Bone marrow (tissue), 2 donors: ENCODE measurements at regions not wholly inside any gene's neighbourhood (a gene's known extent, or its start where the extent isn't known, plus 50 kb on each side); places are given as distances from the start of the nearest gene placed in this dataset.

Experiments
- DNase-seq, 2 donors: peaks; one replicate each; lab custom pipeline; 2025; lab: John Stamatoyannopoulos, UW

DNA sequence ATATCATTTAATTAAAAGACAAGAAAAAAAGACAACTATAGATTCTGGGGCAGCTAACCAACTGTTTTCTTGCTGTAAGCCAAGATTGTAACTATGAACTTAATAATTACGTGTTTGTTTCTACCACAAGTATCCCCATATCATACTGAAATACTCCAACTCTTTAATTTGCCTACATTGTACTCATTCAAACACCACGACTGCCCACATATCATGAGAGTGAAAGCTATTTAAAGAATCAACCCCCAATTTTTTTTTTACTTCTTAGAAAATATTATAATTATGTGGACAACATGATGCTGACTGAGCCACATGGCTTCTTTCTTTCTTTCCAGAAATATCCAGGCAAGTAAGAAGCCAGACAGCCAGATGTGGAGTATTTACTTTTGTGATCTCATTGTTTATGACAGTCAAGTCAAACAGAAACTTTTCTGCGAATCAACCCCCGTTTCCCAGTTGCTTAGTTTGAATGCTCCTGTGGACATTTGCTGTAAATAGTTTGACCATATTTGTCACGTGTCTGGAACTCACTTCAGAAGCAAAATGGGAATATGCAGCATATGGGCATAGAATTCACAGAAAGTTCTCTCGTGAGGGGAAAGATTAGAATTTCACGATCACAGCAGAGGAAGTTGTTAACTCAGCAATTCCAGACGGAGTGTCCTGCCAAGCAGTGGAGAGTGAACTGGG, 126.8 kb upstream of the PSMD7 start:
- no peak for DNase-seq

DNA sequence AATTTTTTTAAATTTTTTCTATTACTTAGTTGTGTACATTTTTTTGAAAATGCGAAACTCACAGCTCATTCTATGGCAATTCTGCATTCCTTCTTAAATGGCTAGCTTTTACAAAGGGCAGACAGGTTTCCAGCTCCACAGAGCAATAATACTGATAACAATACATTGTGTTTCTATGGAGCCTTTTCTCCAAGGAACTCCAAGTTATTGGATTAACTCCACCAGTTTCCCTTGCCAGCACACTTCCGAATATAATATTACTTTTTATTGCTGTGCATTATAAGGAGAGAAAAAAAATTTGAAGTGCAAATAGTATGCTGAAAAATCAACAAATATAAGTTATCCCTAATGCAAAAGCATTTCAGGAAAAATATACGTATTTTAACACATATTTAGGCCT, 127.5 kb upstream of the PSMD7 start:
- DNase-seq: no peak

DNA sequence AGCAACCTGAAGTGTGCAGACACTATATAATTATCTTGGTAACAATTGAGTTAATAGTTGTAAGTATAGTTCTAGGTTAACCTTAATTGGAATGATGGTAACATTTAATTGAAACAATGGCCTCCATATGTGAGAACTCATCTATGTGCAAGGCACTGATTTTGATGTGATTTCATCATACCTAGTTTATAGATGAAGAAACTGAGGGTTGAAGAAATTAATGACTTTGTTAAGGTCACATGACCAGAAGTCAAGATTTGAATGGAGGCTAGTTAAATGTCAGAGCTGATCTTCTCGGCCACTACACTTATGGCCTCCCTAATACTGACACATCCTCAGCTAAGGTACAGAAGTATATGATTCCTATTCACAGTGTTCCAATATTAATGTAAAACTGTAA, 128.2 kb upstream of the PSMD7 start:
- DNase-seq: no peak

DNA sequence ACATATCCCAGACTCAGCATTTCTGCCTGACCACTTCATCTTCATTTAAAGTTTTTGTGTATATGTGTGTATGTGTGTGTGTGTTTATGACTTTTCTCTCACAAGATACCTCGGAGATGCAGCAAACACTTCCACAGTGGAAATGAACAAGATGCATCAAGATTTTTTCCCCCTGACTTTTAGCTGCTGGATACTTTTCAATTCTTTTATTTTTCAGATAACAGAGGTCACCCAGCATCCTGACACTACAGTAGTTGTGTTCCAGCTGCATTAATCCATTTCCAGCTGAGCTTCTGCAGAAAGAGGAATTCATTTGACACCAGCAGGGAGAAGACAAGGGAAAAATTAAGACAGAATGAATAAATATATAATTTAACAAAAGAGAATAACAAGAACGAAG, 130.2 kb upstream of the PSMD7 start:
- no peak for DNase-seq

DNA sequence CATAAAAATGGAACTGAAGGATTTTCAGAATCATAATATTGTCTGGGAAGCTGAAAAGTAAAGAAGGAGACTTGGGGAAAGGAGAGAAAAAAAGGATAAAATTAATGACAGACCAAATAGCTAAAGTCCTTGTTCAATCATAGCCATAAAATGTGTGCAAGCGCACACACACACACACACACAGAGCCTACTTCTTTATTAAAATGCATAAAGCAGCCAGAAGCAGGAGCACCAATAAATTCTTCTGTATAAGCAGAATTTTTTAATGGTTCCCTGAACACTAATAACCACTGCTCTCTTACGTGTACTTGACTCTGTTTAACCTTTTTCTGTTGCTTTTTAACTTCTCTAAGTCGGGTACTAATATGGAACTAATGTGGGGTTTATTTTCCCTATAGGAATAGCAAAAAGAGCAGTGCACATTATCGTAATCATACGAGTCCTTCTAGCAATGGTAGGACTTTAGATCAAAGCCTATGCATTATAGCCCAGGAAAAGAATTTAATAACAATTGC, 131.0 kb upstream of the PSMD7 start:
- DNase-seq: no peak

DNA sequence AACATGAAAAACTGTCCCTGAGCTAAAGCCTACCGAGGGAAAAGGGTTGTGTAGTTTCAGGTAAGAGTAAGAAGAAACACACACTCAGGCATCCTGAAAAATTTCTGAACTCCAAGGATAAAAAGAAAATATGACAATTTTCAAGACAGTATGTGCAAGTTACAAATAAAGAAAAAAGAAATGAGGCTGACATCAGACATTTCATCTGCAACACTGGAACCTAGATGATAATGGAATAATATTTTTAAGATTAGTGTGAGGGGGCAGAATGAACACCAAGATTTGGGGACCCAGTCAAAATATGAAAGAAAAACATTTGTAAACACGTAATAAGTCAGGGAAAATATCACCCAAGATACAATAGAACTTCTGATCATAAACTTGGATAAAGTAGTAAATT, 135.9 kb upstream of the PSMD7 start:
- no peak for DNase-seq

DNA sequence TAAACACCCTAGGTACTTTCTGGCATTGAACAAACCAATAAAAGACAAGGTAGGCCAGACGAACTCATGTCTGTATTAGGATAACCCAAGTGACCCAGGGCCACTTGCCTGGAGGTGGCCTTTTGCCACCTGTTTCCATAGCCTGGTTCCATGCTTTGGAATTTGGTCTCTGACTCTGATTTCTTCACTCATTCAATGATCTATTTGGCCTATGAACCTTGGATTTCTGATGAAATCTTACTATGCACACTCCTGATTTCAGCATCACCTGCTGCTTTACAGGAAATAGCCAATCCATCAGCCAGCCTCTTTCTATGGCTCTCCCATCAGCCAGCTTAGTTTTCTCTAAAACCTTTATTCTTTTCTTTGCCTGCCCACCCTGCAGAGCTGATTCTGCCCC, 142.8 kb upstream of the PSMD7 start:
- DNase-seq: no peak

DNA sequence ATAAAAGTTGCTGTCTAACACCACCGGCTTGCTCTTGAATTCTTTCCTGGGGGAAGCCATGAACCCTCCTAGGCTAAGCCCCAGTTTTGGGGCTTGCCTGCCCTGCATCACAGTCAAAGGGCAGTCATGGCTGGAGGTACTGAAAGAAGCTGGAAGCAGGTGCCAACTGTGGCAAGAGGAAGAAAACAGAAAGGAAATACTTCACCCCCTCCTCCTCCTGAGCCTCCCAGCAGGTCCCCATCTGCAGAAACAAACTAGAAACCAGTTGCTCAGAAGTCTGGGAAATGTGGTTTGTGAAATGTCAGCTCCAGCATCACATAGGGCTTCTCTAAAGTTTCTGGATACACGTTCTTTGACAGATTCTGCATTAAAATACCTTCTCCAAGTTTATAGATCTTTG, 150.0 kb upstream of the PSMD7 start:
- no peak for DNase-seq

DNA sequence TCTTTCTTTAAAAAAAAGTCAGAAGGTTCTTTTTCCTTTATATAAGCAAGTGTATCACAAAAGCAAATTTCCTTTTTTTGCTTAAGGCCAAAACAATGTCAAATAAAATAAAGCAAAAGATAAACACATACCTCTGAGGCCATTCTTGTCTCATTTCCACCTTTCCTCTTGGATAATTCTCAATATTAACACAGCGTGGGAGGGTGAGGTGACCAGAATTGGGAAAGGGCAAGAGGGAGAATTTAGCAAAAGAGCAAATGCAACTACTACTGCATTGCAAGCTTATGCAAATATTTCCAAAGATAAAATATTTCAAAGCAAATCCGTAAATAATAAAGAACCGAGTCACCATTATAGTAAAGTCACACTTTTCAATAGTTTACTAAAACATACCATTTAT, 153.4 kb upstream of the PSMD7 start:
- DNase-seq: no peak

DNA sequence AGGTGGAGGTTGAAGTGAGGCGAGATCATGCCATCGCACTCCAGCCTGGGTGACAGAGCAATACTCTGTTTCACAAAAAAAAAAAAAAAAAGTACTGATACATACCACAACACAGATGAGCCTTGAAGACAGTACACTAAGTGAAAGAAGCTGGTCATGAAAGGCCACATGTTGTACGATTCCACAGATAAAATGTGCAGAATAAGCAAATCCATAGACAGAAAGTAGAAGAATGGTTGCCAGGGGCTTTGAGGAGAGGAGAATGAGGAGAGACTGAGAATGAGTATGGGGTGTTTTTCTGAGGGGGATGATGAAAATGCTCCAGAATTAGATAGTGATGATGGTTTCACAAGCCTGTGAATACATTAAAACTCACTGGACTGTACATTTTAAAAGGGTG, 155.6 kb upstream of the PSMD7 start:
- DNase-seq: no peak

DNA sequence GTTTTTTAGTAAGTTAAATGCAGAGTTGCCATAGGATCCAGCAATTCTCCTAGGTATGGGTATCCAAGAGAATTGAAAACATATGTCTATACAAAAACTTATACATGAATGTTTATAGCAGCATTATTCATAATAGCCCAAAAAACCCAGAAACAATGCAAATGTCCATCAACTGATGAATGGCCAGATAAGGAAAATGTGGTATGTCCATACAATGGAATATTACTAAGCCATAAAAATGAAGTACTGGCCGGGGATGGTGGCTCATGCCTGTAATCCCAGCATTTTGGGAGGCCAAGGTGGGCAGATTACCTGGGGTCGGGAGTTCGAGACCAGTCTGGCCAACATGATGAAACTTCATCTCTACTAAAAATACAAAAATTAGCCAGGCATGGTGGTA, 156.1 kb upstream of the PSMD7 start:
- no peak for DNase-seq

DNA sequence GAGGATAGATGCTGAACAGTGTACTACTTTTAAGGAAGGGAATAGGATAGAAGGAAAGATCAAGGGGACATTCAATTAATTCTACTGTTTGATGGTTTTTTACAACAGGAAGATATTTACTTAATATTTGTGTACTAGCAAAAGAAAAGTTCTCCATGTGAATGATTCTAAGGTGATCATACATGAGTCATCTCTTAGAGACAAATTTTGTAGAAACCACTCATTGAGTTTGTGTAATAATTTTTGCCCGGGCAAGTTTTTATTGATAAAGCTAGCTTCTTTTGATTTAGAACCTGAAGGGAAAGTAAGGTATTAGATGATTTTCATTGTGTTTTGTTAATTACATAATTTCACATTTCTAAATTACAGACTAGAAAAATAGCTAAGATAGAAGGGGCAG, 172.8 kb upstream of the PSMD7 start:
- DNase-seq: no peak

DNA sequence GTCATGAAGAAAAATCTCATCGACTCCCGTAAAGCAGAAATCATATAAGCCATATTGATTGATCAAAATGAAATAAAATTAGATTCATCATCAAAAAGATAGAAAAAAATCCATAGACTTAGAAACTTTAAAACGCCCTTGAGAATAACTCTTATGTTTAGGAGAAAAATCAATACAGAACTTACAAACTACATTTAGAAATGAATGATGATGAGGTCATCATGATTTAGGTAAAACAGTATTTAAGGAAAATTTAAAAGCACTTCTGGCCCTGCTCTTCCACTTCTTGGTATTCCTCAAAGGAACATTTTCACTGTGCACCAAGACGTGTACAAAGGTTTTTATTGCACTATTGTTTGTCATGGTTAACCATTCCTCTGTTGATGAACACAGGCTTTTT, 173.4 kb upstream of the PSMD7 start:
- no peak for DNase-seq

DNA sequence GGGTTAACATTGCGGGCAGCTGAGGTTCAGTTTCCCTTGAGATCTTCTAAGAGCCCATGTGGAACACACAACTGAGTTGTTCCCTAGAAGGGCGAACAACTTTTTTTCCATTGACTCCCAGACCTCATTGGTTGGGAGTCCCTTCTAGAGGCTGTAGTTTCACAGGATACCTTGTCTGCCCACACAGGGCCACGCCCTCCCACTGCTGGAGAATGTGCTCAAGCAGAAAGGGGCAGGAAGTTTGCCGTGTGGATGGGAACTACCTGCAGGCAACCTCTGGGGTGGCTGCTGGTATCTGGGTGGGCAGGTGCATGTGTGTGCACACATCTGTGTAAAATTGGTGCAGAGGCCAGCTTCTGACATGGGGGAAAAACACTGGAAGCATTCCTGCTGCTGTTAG, 178.8 kb upstream of the PSMD7 start:
- no peak for DNase-seq

DNA sequence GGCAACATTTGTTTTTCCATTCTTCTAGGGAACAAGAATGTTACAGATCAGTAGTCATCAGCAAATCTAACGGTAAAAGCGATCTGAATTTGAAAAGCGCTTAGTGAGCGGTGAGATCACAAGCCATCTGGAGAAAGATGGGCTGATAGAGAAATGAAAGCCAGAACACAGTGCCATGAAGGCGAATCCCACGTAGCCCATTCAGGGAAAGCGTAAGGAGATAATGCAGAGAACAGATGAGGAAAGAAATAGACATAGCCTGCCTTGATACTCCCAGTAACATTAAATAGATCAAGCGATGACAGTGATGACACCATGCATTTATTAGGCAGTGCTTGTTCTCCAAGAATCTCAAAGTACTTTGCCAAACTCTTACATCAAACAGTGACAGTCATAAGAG, 183.1 kb upstream of the PSMD7 start:
- no peak for DNase-seq

DNA sequence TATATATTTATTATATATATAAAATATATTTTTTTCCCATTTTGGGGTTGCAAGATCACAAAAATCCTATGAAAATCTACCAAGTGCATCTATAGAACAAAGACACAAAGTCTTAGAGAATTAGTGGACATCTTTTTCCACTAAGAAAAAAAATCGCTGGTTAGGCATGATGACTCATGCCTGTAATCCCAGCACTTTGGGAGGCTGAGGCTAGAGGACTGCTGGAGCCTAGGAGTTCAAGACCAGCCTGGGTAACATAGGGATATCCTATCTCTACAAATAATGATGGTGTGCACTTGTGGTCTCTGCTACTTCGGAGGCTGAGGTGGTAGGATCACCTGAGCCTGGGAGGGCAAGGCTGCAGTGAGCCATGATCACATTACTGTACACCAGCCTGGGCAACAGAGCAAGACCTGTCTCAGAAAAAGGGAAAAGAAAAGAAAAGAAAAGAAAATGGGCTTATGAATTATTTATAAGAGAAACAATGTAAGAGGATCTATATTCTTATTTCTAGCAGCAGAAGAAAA, 185.1 kb upstream of the PSMD7 start:
- DNase-seq: no peak

DNA sequence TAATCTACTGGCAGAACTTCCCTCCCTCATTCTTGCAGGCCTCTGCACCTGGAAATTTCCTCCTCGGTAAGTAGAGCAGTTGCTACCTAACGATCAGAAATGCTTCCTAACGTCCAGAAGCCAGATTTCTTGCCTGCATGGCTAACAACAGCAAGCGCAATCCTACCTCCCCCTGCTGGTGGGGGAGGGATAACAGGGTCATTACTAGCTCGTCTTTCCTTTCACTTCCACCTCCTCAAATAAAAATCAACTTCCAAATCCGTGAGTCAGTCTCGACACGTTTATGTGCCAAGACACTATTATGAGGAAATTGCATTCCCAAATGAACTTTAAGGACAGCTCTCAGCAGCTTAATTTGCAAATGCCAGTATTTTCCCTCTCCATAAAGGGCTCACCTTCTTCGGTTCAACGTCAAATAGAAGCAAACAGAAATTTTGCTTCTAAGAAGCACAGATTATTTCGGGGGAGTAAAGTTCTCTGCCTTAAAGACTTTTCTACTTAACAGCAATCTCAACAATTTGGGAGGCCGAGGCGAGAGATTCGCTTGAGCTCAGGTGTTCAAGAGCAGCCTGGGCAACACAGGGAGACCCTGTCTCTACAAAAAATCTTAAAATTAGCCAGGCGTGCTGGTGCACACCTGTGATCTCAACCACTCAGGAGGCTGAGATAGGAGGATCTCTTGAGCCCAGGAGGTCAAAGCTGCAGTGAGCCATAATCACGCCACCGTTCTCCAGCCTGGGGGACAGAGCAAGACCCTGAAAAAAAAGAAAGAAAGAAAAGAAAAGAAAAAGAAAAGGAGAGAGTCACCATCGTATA, 188.6 kb upstream of the PSMD7 start:
- peak in 1 of 2 donors; percentile 19 for DNase-seq

DNA sequence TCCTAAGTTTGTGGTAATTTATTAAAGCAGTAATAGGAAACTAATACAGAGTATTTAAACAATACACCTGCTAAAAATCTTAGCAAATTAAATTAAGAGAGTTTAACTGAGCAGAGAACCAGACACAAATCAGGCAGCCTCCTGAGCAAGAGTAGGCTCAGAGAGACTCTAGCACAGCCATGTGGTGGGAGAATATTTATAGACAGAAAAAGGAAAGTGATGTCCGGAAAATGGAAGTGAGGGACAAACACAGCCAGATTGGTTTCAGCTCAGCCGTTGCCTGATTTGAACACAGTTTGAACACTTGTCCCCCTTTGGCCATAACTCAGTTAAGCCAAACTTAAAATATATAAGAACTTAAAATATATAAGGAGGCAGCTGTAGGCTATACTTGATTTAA, 192.6 kb upstream of the PSMD7 start:
- no peak for DNase-seq

DNA sequence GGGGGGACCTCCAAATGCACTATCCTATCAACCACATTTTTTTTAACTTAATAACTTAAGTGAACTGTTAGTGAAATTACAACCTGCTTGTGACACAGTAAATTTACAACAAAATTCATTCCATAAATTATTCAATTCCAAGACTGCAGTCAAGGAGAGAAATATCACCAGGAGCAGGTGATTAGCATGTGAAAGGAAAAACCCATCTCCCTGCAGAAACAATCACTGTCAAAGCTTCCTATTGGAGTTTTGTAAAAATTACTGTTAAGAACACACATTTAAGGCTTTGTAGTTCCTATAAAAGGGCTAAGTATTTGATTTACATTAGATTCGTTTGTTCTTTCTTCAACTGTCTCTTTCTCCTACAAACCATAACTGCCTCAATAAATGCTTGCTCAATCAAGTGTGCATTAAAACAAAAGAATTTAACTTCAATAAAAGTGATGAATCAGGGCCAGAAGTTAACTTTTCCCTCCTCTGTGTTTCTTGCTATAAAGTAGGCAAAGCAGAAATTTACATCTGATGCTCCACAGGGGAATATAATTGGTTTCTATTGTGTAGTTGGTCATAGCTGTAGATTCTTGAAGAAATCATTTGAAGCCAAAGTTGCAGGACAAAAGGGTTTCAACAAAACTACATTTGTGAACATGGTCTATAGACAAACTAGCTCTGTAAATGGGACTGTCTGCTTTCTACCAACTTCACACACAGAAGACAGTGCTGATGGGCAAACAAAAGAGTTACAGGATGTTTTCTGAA, 195.1 kb upstream of the PSMD7 start:
- no peak for DNase-seq

DNA sequence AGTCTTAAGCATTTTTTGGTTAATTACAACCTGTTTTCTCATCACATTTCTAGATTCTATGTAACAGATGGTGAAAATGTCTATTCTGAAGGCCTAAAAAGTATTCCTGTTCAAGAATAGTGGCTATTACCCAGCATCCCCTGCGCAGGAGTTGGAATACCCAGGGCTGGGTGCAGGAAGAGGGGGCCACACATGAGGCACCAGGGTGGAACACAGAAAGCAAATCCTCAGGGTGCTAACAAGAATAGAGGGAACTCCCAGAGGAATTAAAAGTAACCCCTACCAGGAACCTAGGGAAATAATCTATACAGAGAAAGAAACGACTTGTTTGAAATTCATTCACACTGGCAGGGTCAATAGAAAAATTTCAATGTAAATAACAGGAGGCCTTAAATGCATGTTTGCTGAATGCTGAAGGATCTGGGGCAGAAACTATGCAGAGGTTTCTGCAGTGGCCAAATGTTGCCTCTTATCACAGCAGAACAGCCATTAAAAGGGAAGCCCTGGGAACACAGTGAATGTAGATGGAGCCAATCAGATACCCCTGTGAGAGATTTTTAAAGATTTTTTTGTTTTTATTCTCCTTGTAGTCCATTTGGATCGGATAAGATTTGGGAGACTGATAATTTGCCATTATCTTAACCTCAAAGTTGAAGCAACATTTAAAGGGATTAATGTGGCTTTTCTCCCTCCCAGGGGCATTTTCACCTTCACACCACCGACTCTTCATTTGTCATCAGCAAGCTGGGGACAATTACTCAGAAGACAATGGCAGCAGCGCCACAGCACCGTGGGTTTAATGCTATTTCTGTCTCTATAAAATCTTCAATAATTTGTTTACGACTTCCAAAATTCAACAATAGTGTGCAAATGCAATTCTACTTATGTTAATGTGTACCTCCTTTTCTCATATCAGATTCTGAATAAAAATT, 196.0 kb upstream of the PSMD7 start:
- no peak for DNase-seq

DNA sequence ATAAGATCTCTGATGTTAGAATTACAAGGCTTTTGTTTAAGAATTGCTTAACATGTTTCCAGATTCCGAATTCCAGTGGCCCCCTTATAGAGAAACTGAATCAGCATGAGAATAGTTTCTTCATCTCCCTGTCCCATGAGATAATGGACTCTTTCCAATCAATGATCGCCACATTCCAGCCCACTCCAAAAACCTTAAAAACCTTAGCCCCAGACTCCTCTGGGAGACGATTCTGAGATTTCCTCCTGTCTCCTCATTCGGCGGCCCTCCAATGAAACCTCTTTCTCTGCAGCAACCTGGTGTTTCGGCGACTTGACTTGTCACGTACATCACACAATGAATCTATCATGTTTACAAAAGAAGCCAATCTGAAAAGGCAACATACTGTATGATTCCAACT, 197.1 kb upstream of the PSMD7 start:
- DNase-seq: no peak

DNA sequence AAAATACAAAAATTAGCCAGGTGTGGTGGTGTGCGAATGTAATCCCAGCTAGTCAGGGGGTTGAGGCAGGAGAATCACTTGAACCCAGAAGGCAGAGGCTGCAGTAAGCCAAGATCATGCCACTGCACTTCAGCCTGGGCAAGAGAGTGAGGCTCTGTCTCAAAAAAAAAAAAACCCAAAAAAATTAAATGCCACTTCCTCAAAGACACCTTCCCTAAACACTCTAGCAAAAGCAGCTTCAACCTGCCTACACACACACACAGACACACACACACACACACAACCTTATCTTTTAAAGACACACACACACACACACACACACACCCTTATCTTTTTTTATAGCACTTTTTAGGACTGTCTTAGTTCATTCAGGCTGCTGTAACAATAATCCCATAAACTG, 201.7 kb upstream of the PSMD7 start:
- no peak for DNase-seq
